HG03521 (cell line): ENCODE measurements at regions not wholly inside any gene's neighbourhood (a gene's known extent, or its start where the extent isn't known, plus 50 kb on each side); places are given as distances from the start of the nearest gene placed in this dataset.

ENCODE experiments used
- ATAC-seq: cut with Tn5 transposase; IDR thresholded peaks from one replicate; pipeline ENCODE4 v1.9.1; 2021; ENCODE audit warnings: mild to moderate bottlenecking, moderate library complexity; ENCODE audit not compliant: unreplicated experiment

GRCh38 chr11:23232652-23233051 is 372.4 kb upstream of the CCDC179 start:
- ATAC-seq = no peak

- no peak for ATAC-seq
These were observed 372.8 kb upstream of the CCDC179 start for GRCh38 chr11:23233075-23233474.

DNA sequence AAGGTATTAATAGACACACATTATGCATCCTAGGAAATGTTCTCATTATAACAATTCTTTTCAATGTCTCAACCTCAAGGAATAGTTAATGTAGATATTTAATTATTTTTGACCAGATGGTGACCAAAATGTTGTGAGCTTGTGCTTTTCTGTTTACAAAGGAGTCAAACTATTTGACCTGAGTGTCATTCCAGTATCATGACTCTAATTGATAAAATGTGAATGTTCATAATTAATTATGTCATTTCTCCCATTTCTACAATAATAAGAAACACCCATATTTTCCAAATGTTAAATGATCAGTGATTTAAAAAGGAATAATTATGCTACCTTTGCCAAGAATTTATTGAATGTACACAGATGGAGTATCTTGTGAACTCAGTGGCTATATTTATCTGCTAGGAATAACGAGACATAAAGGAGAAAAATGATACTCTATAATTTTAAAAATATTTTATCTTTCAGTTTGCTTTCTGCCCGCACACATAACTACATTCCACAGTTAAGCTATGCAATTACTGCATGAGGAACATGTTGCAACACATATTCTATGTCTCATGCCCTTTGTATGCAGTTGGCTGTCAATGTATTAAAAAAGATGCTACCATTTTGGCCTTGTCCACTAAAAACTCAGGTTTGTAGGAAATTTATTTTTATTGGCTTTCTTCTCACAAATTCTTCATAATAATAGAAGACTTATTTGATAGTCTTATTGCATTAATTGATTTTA is 376.7 kb upstream of the CCDC179 start:
- ATAC-seq = no peak

DNA sequence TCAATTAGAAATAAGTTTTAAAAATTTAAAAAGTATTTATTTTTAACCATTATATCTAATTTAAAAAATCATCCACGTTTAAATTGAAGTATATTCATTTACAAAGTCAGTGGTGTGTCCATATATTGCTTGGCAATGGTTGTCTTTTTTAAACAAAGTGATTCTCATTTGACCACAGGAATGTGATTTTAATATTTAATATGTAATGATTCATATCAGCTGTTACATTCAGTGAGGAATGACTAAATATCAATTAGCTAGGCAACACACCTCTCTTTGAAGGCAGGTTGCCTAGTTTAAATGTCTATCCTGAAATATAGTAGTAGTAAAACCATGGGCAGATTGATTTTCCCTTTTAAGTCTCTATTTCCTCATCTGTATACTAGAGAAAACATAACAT is 392.2 kb upstream of the CCDC179 start:
- no peak for ATAC-seq

GRCh38 chr11:23257088-23257487 is 396.8 kb upstream of the CCDC179 start:
- no peak for ATAC-seq

GRCh38 chr11:23257556-23257955 is 397.3 kb upstream of the CCDC179 start:
- no peak for ATAC-seq

DNA sequence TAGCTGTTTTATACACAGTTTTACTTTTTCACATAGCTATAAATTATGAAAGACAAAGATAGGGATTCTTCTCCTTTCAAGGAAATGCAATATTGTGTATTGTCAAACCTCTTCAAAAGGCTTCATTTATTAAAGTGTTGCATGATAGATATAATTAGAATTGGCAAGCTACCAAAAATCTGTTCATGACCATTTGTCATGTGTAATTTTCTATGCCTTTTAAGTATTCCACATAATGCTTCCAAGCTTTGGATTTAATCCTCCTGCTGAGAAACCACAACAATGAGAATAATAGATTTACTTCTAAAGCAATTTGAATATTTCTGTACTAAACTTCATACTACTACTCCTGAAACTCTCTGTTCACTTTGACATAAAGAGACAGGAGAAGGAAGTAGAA is 403.2 kb upstream of the CCDC179 start:
- ATAC-seq = no peak

DNA sequence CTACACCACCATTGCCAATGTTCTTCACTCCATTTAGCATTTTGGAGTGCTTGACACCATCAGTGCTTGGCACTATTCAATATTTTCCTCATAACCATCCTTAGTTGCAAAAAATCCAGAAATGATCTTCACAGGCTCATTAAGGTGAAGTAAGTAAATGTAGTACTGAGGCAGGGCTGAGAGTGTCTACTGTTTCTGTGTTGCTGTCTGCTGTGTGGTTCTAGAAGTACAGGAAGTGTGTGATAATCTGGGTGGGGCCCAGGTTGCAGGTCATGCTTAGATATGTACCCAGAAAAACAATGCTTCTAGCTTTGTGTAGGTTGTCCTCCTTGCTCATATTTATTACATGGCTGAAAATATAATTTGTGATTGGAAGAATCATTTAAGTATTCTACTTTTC is 411.8 kb upstream of the CCDC179 start:
- ATAC-seq = no peak

- no peak for ATAC-seq
These were observed 417.8 kb upstream of the CCDC179 start for GRCh38 chr11:23278121-23278520.

- no peak for ATAC-seq
These were observed 419.8 kb upstream of the CCDC179 start for GRCh38 chr11:23280088-23280487.

DNA sequence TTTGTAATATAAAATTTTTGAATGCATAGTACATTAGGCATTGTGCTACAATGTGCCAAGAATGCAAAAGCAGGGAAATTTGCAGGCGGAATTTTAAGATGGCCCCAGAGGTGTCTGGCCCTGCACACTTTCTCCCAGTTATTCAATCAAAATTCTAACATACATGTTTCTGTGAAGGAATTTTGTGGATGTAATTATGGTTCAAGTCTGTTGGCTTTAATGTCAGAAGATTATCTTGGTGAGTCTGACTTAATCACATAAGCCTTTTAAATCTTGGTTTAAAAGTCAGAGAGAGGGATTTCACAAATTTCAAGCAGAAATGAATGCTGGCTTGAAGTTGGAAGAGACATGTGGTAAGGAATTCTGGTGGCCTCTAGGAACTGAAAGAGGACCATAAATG is 423.4 kb upstream of the CCDC179 start:
- ATAC-seq = no peak

- ATAC-seq = no peak
These were observed 424.4 kb upstream of the CCDC179 start for GRCh38 chr11:23284631-23285030.

DNA sequence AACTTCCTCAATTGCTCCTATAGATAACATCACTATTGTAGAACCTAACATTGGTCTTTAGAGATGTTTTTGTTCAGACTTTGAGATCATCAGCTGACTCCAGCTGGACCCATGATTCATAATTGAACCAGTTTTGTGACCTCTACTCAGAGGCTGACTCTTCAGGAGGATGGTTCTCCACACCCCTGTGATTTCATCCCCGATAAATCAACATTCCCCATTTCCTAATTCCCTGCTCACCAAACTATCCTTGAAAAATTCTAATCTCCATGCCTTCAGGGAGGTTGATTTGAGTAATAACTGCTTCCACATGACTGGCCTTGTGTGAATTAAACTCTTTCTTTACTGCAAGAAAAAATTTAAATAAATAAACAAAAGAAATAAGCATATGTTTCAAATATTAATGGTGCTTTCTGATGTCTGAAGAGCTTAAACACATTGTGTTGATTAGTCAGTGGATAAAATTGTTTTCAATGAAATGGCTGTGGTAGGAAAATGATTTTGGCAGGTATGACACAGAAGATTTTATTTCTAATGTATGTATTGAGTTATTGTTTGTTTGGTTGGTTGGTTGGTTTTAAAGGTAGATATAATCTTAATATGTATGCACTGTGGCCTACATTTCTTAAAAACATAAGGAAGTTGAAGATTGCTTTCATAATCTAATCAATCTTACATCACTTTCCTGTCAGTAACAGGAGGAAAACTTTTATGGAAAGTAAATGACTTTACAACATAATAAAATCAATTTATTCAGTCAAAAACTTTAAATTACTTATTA is 427.9 kb upstream of the CCDC179 start:
- no peak for ATAC-seq

- ATAC-seq = no peak
These were observed 435.0 kb upstream of the CCDC179 start for GRCh38 chr11:23295241-23295640.

DNA sequence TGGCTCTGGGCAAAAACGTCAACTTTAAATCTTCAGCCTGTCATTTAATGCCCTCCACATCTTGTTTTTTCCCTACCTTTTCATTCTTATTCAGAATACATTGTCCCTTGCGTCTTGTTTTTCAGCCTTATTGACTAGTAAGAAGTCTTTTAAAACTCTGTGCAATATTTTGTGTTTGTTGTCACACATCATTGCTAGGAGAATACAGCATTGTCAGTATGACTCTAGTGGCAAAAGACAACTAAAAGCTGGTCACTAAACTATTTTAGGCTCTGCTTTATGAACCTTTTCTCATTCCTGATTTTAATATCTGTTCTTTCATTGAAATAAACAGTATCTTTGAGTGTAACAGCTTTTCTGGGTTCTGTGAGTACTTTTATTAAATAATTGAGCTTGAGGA is 447.8 kb upstream of the CCDC179 start:
- ATAC-seq = no peak

- no peak for ATAC-seq
These were observed 450.0 kb upstream of the CCDC179 start for GRCh38 chr11:23310276-23310675.

- ATAC-seq = no peak
These were observed 452.0 kb upstream of the CCDC179 start for GRCh38 chr11:23311986-23312940.

DNA sequence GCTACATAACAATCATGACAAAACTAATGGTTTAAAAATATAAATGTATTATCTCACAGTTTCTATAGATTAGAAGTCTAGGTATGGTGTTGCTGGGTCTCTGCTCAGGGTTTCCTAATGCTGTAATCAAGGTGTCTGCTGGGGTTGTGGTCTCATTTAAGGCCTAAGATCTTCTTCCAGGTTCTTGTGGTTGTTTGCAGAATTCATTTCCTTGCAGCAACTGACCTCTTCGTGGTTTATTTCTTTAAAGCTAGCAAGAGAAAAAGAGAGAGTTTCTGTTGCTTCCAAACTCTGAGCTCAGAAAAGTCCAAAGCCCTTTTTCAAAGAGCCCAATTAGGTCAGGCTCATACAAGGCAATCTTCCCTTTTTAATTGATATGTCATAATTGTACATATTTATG is 452.7 kb upstream of the CCDC179 start:
- ATAC-seq = no peak

DNA sequence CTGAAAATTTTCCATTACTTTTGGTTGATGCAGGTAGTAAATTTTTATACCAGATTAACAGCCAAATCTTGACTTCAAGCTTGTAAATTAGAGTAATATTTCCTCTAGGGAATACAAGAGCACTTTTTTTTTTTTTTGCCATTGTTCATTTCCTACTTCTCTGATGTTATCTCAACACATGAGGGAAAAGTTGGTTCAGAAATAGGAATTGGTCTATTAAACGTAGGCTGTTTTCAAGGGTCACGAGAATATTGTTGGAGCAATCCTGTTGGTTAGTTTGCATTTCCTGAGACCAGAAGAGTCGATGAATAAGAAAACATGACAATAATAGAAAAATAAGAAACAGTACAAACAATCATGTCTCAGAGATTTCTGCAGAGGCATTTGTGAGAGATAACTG is 453.9 kb upstream of the CCDC179 start:
- no peak for ATAC-seq

DNA sequence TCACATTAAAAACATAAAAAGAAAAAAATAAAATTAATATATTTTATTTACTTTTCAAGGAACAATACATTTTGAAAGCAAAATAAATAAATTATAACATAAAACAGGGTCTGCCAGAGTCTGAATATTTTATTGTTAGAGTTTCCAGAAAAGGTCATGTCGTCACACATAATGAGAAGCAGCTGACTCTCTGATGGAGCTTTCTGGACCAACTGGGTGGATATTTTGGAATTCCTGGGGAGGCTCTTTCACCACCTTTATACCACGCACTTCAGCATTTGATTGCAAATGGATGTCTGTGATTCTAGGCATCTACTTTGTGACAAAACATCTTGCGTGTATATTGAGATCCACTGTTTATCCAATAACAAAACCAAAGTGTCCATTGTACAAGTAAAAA is 455.0 kb upstream of the CCDC179 start:
- ATAC-seq = no peak

DNA sequence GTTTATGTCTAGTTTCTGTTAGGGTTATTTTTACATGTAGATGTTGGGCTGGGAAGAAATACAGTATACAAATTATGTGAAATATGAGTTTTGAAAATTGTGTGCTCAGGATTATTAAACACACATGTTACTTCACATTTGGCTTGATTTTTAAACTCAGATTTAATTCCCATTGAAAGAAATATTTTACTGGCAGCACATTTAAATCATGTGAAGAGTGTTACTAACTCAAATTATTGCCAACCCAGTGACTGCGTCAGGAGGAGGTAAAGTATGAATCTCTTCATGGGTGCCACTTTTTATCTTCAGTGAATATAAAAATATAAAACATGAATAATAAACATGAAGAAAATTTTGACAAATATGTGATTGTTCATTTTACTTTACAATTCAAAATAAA is 457.5 kb upstream of the CCDC179 start:
- ATAC-seq = no peak
